ENCODE measurements at regions not wholly inside any gene's neighbourhood (a gene's known extent, or its start where the extent isn't known, plus 50 kb on each side); places are given as distances from the start of the nearest gene placed in this dataset.

DNA sequence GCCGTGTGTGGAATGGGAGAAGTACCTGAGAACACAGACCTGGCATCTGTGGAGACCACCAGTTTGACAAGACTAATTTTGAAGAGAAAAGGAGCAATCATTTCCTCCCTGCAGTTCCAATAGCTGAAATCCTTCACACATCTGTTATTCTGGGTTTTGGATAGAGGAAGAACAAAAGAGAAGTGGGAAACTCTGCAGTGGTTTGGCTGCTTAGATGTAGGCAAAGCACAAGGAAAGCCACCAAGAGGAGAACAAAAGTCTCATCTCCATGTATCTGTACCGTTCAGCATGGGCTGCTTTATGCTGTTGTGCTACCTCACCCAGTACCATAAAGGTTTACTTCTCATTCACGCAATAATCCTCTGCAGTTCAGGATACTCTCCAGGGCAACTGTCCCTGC is 153.1 kb upstream of the COL8A1 start:
- peaks cover 33 to 36% of the 10 kb centered on the region in 2 experiments for H3K9me3 Mint-ChIP-seq
- TF ChIP-seq, protein P1, sequence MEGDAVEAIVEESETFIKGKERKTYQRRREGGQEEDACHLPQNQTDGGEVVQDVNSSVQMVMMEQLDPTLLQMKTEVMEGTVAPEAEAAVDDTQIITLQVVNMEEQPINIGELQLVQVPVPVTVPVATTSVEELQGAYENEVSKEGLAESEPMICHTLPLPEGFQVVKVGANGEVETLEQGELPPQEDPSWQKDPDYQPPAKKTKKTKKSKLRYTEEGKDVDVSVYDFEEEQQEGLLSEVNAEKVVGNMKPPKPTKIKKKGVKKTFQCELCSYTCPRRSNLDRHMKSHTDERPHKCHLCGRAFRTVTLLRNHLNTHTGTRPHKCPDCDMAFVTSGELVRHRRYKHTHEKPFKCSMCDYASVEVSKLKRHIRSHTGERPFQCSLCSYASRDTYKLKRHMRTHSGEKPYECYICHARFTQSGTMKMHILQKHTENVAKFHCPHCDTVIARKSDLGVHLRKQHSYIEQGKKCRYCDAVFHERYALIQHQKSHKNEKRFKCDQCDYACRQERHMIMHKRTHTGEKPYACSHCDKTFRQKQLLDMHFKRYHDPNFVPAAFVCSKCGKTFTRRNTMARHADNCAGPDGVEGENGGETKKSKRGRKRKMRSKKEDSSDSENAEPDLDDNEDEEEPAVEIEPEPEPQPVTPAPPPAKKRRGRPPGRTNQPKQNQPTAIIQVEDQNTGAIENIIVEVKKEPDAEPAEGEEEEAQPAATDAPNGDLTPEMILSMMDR (conservative IDR thresholded peaks at IDR 0.05), result no peak

More for the DNA sequence above, 153.1 kb upstream of the COL8A1 start:
- H4K91ac ChIP-seq (ENCODE audit: insufficient read length, low read depth, low read length), result no peak overlapping the region
- H2BK20ac ChIP-seq (ENCODE audit: low read depth, low read length, poor library complexity, severe bottlenecking), result no peak overlapping the region
- H2BK15ac ChIP-seq (ENCODE audit: low read depth, low read length), result no peak overlapping the region
- DNase-seq, result no peak
- H3K23me2 ChIP-seq (ENCODE audit: insufficient read length, low read depth, low read length, poor library complexity, severe bottlenecking), result no peaks in the 10 kb centered on the region
- H4K8ac ChIP-seq (replicated peaks; ENCODE audit: insufficient read length, low read depth, low read length), result no peak overlapping the region
- H2AK5ac ChIP-seq (ENCODE audit: insufficient read length, low read length), result no peak overlapping the region
- no CpG with 5 or more reads among the region's 3 CpGs for WGBS (ENCODE audit: extremely low coverage, insufficient read length, low lambda C conversion rate)
- no peak overlapping the region for H3T11ph ChIP-seq (ENCODE audit: low read length)
- no peaks in the 10 kb centered on the region for H3K9me3 ChIP-seq (ENCODE audit: control insufficient read depth, low read depth, low read length)
- no peaks in the 10 kb centered on the region for H4K20me1 ChIP-seq (ENCODE audit: control insufficient read depth, insufficient read depth, insufficient read length)
- H3K79me1 ChIP-seq (ENCODE audit: insufficient read depth, low read depth, low read length, poor library complexity, severe bottlenecking), result no peaks in the 10 kb centered on the region
- no peak overlapping the region for H2AFZ ChIP-seq (ENCODE audit: low read length)
- H2BK5ac ChIP-seq (ENCODE audit: insufficient read length, low read length), result no peak overlapping the region
- no peak overlapping the region for H3K18ac ChIP-seq (ENCODE audit: insufficient read length, low read depth, low read length)
- no peak overlapping the region for H3K4ac ChIP-seq (ENCODE audit: low read depth, low read length)
- no peak overlapping the region for H4K5ac ChIP-seq (ENCODE audit: insufficient read length, low read depth, low read length)
- no peak overlapping the region for H3K4me2 ChIP-seq (ENCODE audit: insufficient read depth, insufficient read length, low read length)
- H3K36me3 Mint-ChIP-seq (ENCODE audit: insufficient read depth in 1 of 3, low read depth in 3 of 3), result peaks cover 8 to 28% (median 9%) of the 10 kb centered on the region in 3 experiments; a peak in 6 of 7 replicates
- no peak overlapping the region for H3K27ac Mint-ChIP-seq
- H3K9ac ChIP-seq (ENCODE audit: extremely low read depth, insufficient read length, low read length), result no peak overlapping the region
- peaks cover 5 to 8% of the 10 kb centered on the region in 2 experiments; a peak in 3 of 4 replicates for H3K4me1 Mint-ChIP-seq
- no peak overlapping the region for H3K14ac ChIP-seq (ENCODE audit: insufficient read depth, low read length)
- H2BK120ac ChIP-seq (ENCODE audit: low read depth, low read length, poor library complexity, severe bottlenecking), result no peak overlapping the region
- H3K27ac ChIP-seq (ENCODE audit: insufficient read length, low read depth, low read length), result no peak overlapping the region
- H3K4me3 Mint-ChIP-seq, result no peak overlapping the region
- no peaks in the 10 kb centered on the region for H3K27me3 ChIP-seq (ENCODE audit: insufficient read depth, low read length)
- no peaks in the 10 kb centered on the region for H3K79me2 ChIP-seq (ENCODE audit: insufficient read depth, low read length)
- no peak overlapping the region for H3K56ac ChIP-seq (ENCODE audit: insufficient read length, low read depth, low read length)
- no peak overlapping the region for H2BK12ac ChIP-seq (ENCODE audit: insufficient read length, low read depth, low read length)
- H3K27me3 Mint-ChIP-seq (ENCODE audit: low read depth), result no peaks in the 10 kb centered on the region
- no peaks in the 10 kb centered on the region for H3K4me1 ChIP-seq (ENCODE audit: insufficient read depth, low read length)
- no peak overlapping the region for H3K23ac ChIP-seq (ENCODE audit: insufficient read length, low read depth, low read length)
